ENCODE measurements at regions not wholly inside any gene's neighbourhood (a gene's known extent, or its start where the extent isn't known, plus 50 kb on each side); places are given as distances from the start of the nearest gene placed in this dataset.

DNA sequence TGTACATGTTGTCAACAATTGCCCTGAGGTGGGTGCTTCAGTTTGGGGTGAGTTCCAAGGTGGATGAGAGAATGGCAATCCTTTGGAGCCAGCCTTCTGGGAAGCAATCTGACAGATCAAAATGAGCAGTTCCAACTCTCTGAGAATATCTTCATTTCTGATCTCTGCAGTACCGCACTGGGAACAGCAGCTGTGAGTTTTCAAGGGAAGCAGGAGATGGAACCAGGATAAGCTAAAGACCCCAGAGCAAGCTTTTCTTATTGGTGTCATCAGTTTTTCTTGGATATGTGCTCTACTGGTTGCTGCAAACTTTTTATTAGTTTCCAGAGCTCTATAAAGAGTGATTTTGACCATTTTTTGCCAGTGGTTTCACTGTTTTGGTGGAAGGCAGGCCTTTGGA, 94.7 kb downstream of the KCNJ12 start:
- no peak for TF ChIP-seq CTCF (IDR thresholded peaks at IDR 0.05)
- no peak for TF ChIP-seq POLR2AphosphoS5 (IDR thresholded peaks at IDR 0.05)
- no peak for TF ChIP-seq POLR2A (IDR thresholded peaks at IDR 0.05)
